Tibial artery (tissue), 4 donors: ENCODE measurements at regions not wholly inside any gene's neighbourhood (a gene's known extent, or its start where the extent isn't known, plus 50 kb on each side); places are given as distances from the start of the nearest gene placed in this dataset.
A peak's percentile ranks its signal among the peaks of the same experiment; 100 is the strongest.

ENCODE experiments used
- DNase-seq, 2 donors: peaks; one replicate each; pipeline ENCODE4 v3.0.0-alpha.2; 2019
- H3K27ac ChIP-seq, 2 donors: fragments of 200-600 bp; sonication (generic) in 1 of 2; 1 replicate in 1 of 2; 2 replicates in 1 of 2; pipeline ENCODE4 v1.5.1; 2018 to 2019; ENCODE audit warnings: mild to moderate bottlenecking in 1 of 2
- H3K27me3 ChIP-seq, 2 donors: fragments of 200-600 bp; sonication (generic) in 1 of 2; one replicate each; pipeline versions ENCODE4 v1.5.1 to v1.6.0; 2016 to 2019
- H3K36me3 ChIP-seq, 3 donors: fragments of 200-600 bp; sonication (generic) in 2 of 3; one replicate each; pipeline ENCODE4 v1.5.1; 2016 to 2019; ENCODE audit warnings: mild to moderate bottlenecking in 2 of 3
- H3K4me1 ChIP-seq, 4 donors: fragments of 200-600 bp; sonication (generic) in 2 of 4; 1 replicate in 3 of 4; 2 replicates in 1 of 4; pipeline ENCODE4 v1.5.1; 2016 to 2019
- H3K4me3 ChIP-seq, 2 donors: fragments of 200-600 bp; sonication (generic) in 1 of 2; 1 replicate in 1 of 2; 2 replicates in 1 of 2; pipeline ENCODE4 v1.5.1; 2018 to 2019; ENCODE audit warnings: mild to moderate bottlenecking in 2 of 2
- H3K9me3 ChIP-seq, 3 donors: fragments of 200-600 bp; sonication (generic) in 1 of 3; one replicate each; pipeline ENCODE4 v1.5.1; 2016 to 2019
- intact Hi-C: fragments of 100-400 bp; cut with DNase I; formaldehyde crosslinking; loops from one replicate; pipeline ENCODE4 v1.15.0; 2023; ENCODE audit warnings: low total_unique reads
- TF ChIP-seq, protein P1 (sequence below), 2 experiments: fragments of 200-600 bp in 1 of 2; fragments of 450-650 bp in 1 of 2; IDR thresholded peaks; one replicate each; pipeline ENCODE4 v1.5.1; 2017 to 2019; ENCODE audit warnings: antibody characterized with exemption in 2 of 2, mild to moderate bottlenecking in 1 of 2, moderate library complexity in 1 of 2

DNA sequence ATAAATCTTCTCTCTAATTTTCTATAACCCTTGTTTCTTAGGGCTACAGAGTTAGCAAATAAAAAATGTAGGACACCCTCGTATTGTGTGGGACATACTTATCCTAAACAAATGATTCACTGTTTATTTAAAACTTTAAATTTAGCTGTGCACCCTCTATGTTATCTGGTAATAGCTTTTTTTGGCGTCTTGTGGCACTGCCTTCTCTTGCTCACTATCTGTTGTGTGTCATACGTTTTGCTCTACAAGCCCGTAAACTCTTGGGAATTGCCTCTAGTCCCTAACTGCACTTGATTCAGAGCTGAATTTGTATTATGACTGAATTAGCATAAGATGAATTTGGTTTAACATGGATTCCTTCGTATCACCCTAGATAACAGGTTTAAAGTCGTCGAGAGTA, 144.3 kb upstream of the MYOCD start:
- H3K27me3 ChIP-seq: no peaks in the 10 kb centered on the region
- TF ChIP-seq, protein P1, sequence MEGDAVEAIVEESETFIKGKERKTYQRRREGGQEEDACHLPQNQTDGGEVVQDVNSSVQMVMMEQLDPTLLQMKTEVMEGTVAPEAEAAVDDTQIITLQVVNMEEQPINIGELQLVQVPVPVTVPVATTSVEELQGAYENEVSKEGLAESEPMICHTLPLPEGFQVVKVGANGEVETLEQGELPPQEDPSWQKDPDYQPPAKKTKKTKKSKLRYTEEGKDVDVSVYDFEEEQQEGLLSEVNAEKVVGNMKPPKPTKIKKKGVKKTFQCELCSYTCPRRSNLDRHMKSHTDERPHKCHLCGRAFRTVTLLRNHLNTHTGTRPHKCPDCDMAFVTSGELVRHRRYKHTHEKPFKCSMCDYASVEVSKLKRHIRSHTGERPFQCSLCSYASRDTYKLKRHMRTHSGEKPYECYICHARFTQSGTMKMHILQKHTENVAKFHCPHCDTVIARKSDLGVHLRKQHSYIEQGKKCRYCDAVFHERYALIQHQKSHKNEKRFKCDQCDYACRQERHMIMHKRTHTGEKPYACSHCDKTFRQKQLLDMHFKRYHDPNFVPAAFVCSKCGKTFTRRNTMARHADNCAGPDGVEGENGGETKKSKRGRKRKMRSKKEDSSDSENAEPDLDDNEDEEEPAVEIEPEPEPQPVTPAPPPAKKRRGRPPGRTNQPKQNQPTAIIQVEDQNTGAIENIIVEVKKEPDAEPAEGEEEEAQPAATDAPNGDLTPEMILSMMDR (IDR thresholded peaks at IDR 0.05): no peak
- peaks cover 0 to 23% (median 9%) of the 10 kb centered on the region in 4 donors for H3K4me1 ChIP-seq
- H3K9me3 ChIP-seq: no peaks in the 10 kb centered on the region
- intact Hi-C loops: no loop called here
- no peak overlapping the region for H3K4me3 ChIP-seq
- no peak for DNase-seq
- peak overlapping the region; percentile 44 to 54 for H3K27ac ChIP-seq
- no peaks in the 10 kb centered on the region for H3K36me3 ChIP-seq

DNA sequence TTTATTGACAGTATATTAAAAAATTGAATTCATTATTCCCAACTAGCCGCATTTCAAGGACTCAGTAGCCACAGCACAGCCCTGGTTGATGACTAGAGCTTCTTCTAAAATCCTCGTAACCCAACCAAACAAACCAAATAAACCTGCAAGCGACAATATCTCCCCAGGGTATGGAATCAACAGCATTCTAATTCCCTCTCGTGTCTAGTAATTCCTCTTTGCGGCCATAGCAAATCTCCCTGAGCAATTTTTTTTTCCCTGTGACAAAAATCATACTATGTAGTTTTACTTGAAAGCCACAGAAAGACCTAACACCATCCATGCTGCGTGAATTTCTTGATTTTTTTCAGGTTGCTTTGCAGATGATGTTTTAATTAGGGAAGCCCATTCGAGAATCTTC, 143.4 kb upstream of the MYOCD start:
- intact Hi-C loops: no loop called here
- no peaks in the 10 kb centered on the region for H3K36me3 ChIP-seq
- DNase-seq: no peak

DNA sequence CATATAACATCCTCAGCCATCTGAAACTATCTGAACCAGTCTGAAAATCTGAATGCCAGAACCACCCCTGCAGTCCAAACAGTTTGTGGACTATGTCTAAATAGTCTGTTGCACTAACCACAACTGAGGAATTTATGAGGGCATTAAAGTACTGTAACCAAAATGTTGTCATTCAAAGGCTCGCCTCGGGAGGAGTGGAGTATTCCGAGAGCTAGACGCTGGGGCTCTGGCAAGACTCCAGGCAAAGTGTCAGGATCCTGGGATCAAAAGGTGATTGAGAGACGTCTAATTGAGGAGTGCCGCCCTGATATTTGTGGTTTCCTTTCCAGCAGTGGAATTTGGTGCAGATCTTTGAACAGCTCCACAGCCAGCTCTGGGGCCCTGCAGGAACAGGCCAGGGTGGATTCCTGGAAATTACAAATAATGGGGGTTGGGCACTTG, 142.9 kb upstream of the MYOCD start:
- Histone ChIP-seq H3K4me3 (no peak overlapping the region), H3K27ac (peak overlapping the region; percentile 29 to 38), H3K27me3 (no peaks in the 10 kb centered on the region), H3K4me1 (peaks cover 0 to 23% (median 9%) of the 10 kb centered on the region in 4 donors), H3K9me3 (no peaks in the 10 kb centered on the region), H3K36me3 (no peaks in the 10 kb centered on the region)
- TF ChIP-seq, protein P1 (IDR thresholded peaks at IDR 0.05): no peak
- intact Hi-C loops: no loop called here
- no peak for DNase-seq

More for the DNA sequence above, 143.4 kb upstream of the MYOCD start:
- peaks cover 0 to 23% (median 9%) of the 10 kb centered on the region in 4 donors for H3K4me1 ChIP-seq
- peak overlapping the region in 1 of 2 donors; percentile 38 for H3K27ac ChIP-seq
- H3K9me3 ChIP-seq: no peaks in the 10 kb centered on the region
- TF ChIP-seq, protein P1 (IDR thresholded peaks at IDR 0.05): no peak
- H3K27me3 ChIP-seq: no peaks in the 10 kb centered on the region
- H3K4me3 ChIP-seq: no peak overlapping the region

DNA sequence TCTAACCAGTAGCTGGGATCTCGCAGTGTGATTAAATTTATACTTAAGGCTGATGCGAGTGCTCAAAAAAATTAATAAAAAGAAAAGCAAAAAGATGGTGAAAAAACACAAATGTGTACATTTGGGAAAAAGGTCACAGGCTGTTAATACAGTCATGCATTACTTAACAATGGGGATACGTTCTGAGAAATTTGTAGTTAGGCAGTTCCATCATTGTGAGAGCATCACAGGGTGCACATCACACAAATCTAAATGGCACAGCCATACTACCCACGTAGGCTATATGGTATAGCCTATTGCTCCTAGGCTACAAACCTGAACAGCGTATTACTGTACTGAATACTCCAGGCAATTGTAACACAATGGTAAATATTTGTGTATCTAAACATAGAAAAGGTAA, 142.4 kb upstream of the MYOCD start:
- intact Hi-C loops: no loop called here
- Histone ChIP-seq H3K27ac (no peak overlapping the region), H3K27me3 (no peaks in the 10 kb centered on the region), H3K9me3 (no peaks in the 10 kb centered on the region), H3K4me3 (no peak overlapping the region), H3K4me1 (peaks cover 0 to 23% (median 9%) of the 10 kb centered on the region in 4 donors), H3K36me3 (no peaks in the 10 kb centered on the region)
- DNase-seq: no peak
- TF ChIP-seq, protein P1 (IDR thresholded peaks at IDR 0.05): no peak

DNA sequence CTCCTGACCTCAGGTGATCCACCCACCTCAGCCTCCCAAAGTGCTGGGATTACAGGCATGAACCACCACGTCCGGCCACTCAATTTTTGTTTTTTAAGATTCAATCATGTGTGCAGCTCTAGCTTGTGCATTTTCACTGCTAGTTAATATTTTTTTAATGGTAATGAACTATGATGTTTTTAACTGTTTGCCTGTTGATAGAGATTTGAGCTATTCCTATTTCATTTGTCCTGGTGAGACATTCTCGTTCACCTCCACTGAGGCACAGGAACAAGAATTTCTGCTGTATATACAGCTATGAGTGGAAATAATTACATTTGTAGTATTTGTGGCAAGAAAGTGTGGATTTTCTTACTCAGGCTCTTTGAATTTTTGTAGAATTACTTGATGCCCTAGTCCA, 137.7 kb upstream of the MYOCD start:
- TF ChIP-seq, protein P1 (IDR thresholded peaks at IDR 0.05): no peak
- Histone ChIP-seq H3K27me3 (no peaks in the 10 kb centered on the region), H3K36me3 (no peaks in the 10 kb centered on the region), H3K27ac (no peak overlapping the region), H3K9me3 (no peaks in the 10 kb centered on the region), H3K4me1 (peaks cover 0 to 4% (median under 1%) of the 10 kb centered on the region in 4 donors), H3K4me3 (no peak overlapping the region)
- no peak for DNase-seq
- intact Hi-C loops: no loop called here

DNA sequence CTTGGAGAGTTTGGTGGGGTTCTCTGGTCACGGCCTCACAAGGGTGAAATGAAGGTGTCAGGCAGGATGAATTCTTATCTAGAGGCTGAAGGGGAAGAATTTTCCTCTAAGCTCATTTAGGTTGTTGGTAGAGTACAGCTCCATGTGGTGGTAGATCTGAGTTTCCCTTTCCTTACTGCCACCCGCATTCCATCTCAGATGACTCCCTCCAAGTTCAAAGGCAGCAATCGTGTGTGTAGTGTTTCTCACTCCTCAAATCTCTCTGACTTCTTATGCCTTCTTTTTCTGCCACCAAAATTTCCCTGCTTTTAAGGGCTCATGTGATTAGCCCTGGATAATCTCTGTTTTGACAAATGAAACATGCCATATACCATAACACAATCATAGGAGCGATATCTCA, 135.5 kb upstream of the MYOCD start:
- H3K4me1 ChIP-seq: no peaks in the 10 kb centered on the region
- H3K27me3 ChIP-seq: no peaks in the 10 kb centered on the region
- no peak for DNase-seq
- no peak overlapping the region for H3K4me3 ChIP-seq
- H3K36me3 ChIP-seq: no peaks in the 10 kb centered on the region
- H3K27ac ChIP-seq: no peak overlapping the region
- TF ChIP-seq, protein P1 (IDR thresholded peaks at IDR 0.05): no peak
- no peaks in the 10 kb centered on the region for H3K9me3 ChIP-seq
- intact Hi-C loops: no loop called here
